GM13977 (cell line): ENCODE measurements at regions not wholly inside any gene's neighbourhood (a gene's known extent, or its start where the extent isn't known, plus 50 kb on each side); places are given as distances from the start of the nearest gene placed in this dataset.

Experiments
- DNase-seq: peaks from one replicate; pipeline ENCODE4 v3.0.0; 2012; ENCODE audit warnings: low spot score
- CTCF ChIP-seq: IDR thresholded peaks from 2 replicates; pipeline ENCODE4 v1.5.1; 2012; ENCODE audit warnings: mild to moderate bottlenecking, control low read depth; ENCODE audit not compliant: insufficient read depth; ENCODE audit errors: extremely low read depth, missing control alignments
- in situ Hi-C: fragments of 300-500 bp; cut with MboI; formaldehyde crosslinking; loops from one replicate; pipeline ENCODE4 v1.12.0; 2022; ENCODE audit warnings: low sequenced_read_pairs, low pct_unique_long_range_greater_than_20kb, mixed read lengths, inconsistent platforms; ENCODE audit not compliant: unreplicated experiment

- in situ Hi-C loops, result no loop called here
- no peak for TF ChIP-seq CTCF
- DNase-seq, result no peak
These were observed 495.9 kb upstream of the FSTL5 start for GRCh38 chr4:162659716-162660115.

GRCh38 chr4:162657966-162658365 lies 494.2 kb upstream of the FSTL5 start:
- TF ChIP-seq CTCF, result no peak
- in situ Hi-C loops, result no loop called here
- DNase-seq, result no peak

- in situ Hi-C loops, result no loop called here
- no peak for TF ChIP-seq CTCF
- no peak for DNase-seq
These were observed 486.4 kb upstream of the FSTL5 start for GRCh38 chr4:162650166-162650565.

GRCh38 chr4:162645381-162645780 lies 481.6 kb upstream of the FSTL5 start:
- no peak for DNase-seq
- in situ Hi-C loops, result no loop called here
- peak; percentile 14 for TF ChIP-seq CTCF

GRCh38 chr4:162644346-162644745 lies 480.5 kb upstream of the FSTL5 start:
- no peak for TF ChIP-seq CTCF
- no peak for DNase-seq
- in situ Hi-C loops, result no loop called here

GRCh38 chr4:162640152-162640551 lies 476.4 kb upstream of the FSTL5 start:
- DNase-seq, result no peak
- in situ Hi-C loops, result no loop called here
- TF ChIP-seq CTCF, result no peak

GRCh38 chr4:162634390-162634789 lies 470.6 kb upstream of the FSTL5 start:
- DNase-seq, result no peak
- no peak for TF ChIP-seq CTCF
- in situ Hi-C loops, result no loop called here
